Activated CD4-positive, alpha-beta memory T cell treated with anti-CD3 and anti-CD28 coated beads, Interleukin-2, amount 10 ng/mL, durations not matched to agents 7 days and 5 days (primary cell): ENCODE measurements at regions not wholly inside any gene's neighbourhood (a gene's known extent, or its start where the extent isn't known, plus 50 kb on each side); places are given as distances from the start of the nearest gene placed in this dataset.

Experiments
- CTCF ChIA-PET: fragments of 350-600 bp; sonication (Branson Sonifier 250); formaldehyde crosslinking; loops from one replicate; lab custom pipeline; 2021; ENCODE audit warnings: antibody characterized with exemption, inconsistent platforms; lab: Charles Lee
- POLR2A ChIA-PET: fragments of 350-600 bp; sonication (Branson Sonifier 250); formaldehyde crosslinking; loops from one replicate; lab custom pipeline; 2021; ENCODE audit warnings: antibody characterized with exemption; lab: Charles Lee
- DNase-seq: peaks from one replicate; pipeline ENCODE4 v3.0.0-alpha.2; 2020
- H3K27ac Mint-ChIP-seq: one replicate; pipeline ENCODE4 v1.8.0; 2021; ENCODE audit warnings: mild to moderate bottlenecking, mixed read lengths
- H3K27me3 Mint-ChIP-seq: one replicate; pipeline ENCODE4 v1.8.0; 2021; ENCODE audit warnings: mixed read lengths
- H3K36me3 Mint-ChIP-seq: one replicate; pipeline ENCODE4 v1.8.0; 2021; ENCODE audit warnings: low read depth, mixed read lengths
- H3K4me1 Mint-ChIP-seq: one replicate; pipeline ENCODE4 v1.8.0; 2021; ENCODE audit warnings: mixed read lengths
- H3K4me3 Mint-ChIP-seq: one replicate; pipeline ENCODE4 v1.8.0; 2021; ENCODE audit warnings: mild to moderate bottlenecking, mixed read lengths
- H3K9me3 Mint-ChIP-seq: one replicate; pipeline ENCODE4 v1.8.0; 2021; ENCODE audit warnings: mixed read lengths

- no peaks in the 10 kb centered on the region for H3K9me3 Mint-ChIP-seq
- no peak overlapping the region for H3K4me3 Mint-ChIP-seq
- no peaks in the 10 kb centered on the region for H3K27me3 Mint-ChIP-seq
- H3K36me3 Mint-ChIP-seq: no peaks in the 10 kb centered on the region
- H3K4me1 Mint-ChIP-seq: no peaks in the 10 kb centered on the region
- no peak overlapping the region for H3K27ac Mint-ChIP-seq
- DNase-seq: no peak
- CTCF ChIA-PET: no interaction called here
- POLR2A ChIA-PET: no interaction called here
Observed at GRCh38 chr3:64861684-64862083, 173.9 kb upstream of the ADAMTS9 start.

GRCh38 chr3:64860536-64860870, 172.7 kb upstream of the ADAMTS9 start:
- H3K4me1 Mint-ChIP-seq: no peaks in the 10 kb centered on the region
- no peaks in the 10 kb centered on the region for H3K36me3 Mint-ChIP-seq
- POLR2A ChIA-PET: no interaction called here
- H3K9me3 Mint-ChIP-seq: no peaks in the 10 kb centered on the region
- H3K4me3 Mint-ChIP-seq: no peak overlapping the region
- CTCF ChIA-PET: no interaction called here
- H3K27me3 Mint-ChIP-seq: no peaks in the 10 kb centered on the region
- no peak overlapping the region for H3K27ac Mint-ChIP-seq
- DNase-seq: no peak

- ChIA-PET POLR2A (no interaction called here), CTCF (no interaction called here)
- H3K27ac Mint-ChIP-seq: no peak overlapping the region
- H3K9me3 Mint-ChIP-seq: no peaks in the 10 kb centered on the region
- H3K36me3 Mint-ChIP-seq: no peaks in the 10 kb centered on the region
- no peaks in the 10 kb centered on the region for H3K27me3 Mint-ChIP-seq
- no peak overlapping the region for H3K4me3 Mint-ChIP-seq
- H3K4me1 Mint-ChIP-seq: no peaks in the 10 kb centered on the region
- no peak for DNase-seq
Observed at GRCh38 chr3:64859625-64860535, 172.1 kb upstream of the ADAMTS9 start.

GRCh38 chr3:64856977-64857516, 169.2 kb upstream of the ADAMTS9 start:
- CTCF ChIA-PET: no interaction called here
- POLR2A ChIA-PET: no interaction called here
- Mint-ChIP-seq H3K4me1 (no peaks in the 10 kb centered on the region), H3K36me3 (no peaks in the 10 kb centered on the region), H3K27me3 (no peaks in the 10 kb centered on the region), H3K9me3 (no peaks in the 10 kb centered on the region), H3K27ac (no peak overlapping the region), H3K4me3 (no peak overlapping the region)
- DNase-seq: no peak

GRCh38 chr3:64856106-64856505, 168.3 kb upstream of the ADAMTS9 start:
- H3K9me3 Mint-ChIP-seq: no peaks in the 10 kb centered on the region
- H3K4me3 Mint-ChIP-seq: no peak overlapping the region
- no peak for DNase-seq
- no peak overlapping the region for H3K27ac Mint-ChIP-seq
- ChIA-PET CTCF (no interaction called here), POLR2A (no interaction called here)
- H3K27me3 Mint-ChIP-seq: no peaks in the 10 kb centered on the region
- no peaks in the 10 kb centered on the region for H3K36me3 Mint-ChIP-seq
- no peaks in the 10 kb centered on the region for H3K4me1 Mint-ChIP-seq

- Mint-ChIP-seq H3K27ac (no peak overlapping the region), H3K27me3 (no peaks in the 10 kb centered on the region), H3K36me3 (no peaks in the 10 kb centered on the region), H3K9me3 (peaks cover 2% of the 10 kb centered on the region), H3K4me1 (no peaks in the 10 kb centered on the region), H3K4me3 (no peak overlapping the region)
- CTCF ChIA-PET: no interaction called here
- POLR2A ChIA-PET: no interaction called here
- no peak for DNase-seq
Observed at GRCh38 chr3:64853456-64853855, 165.7 kb upstream of the ADAMTS9 start.

GRCh38 chr3:64852738-64853137, 164.9 kb upstream of the ADAMTS9 start:
- H3K27me3 Mint-ChIP-seq: no peaks in the 10 kb centered on the region
- H3K27ac Mint-ChIP-seq: no peak overlapping the region
- peaks cover 2% of the 10 kb centered on the region for H3K9me3 Mint-ChIP-seq
- no peak for DNase-seq
- CTCF ChIA-PET: no interaction called here
- H3K4me1 Mint-ChIP-seq: no peaks in the 10 kb centered on the region
- no peak overlapping the region for H3K4me3 Mint-ChIP-seq
- POLR2A ChIA-PET: no interaction called here
- no peaks in the 10 kb centered on the region for H3K36me3 Mint-ChIP-seq

- CTCF ChIA-PET: no interaction called here
Observed at GRCh38 chr3:64848822-64849221, 161.0 kb upstream of the ADAMTS9 start.

GRCh38 chr3:64848127-64848800, 160.5 kb upstream of the ADAMTS9 start:
- POLR2A ChIA-PET: no interaction called here
- Mint-ChIP-seq H3K36me3 (no peaks in the 10 kb centered on the region), H3K9me3 (peaks cover 2% of the 10 kb centered on the region)

More at GRCh38 chr3:64848822-64849221, 161.0 kb upstream of the ADAMTS9 start:
- no peak for DNase-seq
- Mint-ChIP-seq H3K4me1 (no peaks in the 10 kb centered on the region), H3K27ac (no peak overlapping the region), H3K9me3 (peaks cover 2% of the 10 kb centered on the region), H3K36me3 (no peaks in the 10 kb centered on the region), H3K4me3 (no peak overlapping the region), H3K27me3 (no peaks in the 10 kb centered on the region)
- POLR2A ChIA-PET: no interaction called here

GRCh38 chr3:64844558-64844957, 156.8 kb upstream of the ADAMTS9 start:
- Mint-ChIP-seq H3K4me3 (no peak overlapping the region), H3K4me1 (no peaks in the 10 kb centered on the region), H3K27me3 (no peaks in the 10 kb centered on the region), H3K9me3 (peaks cover 2% of the 10 kb centered on the region), H3K27ac (no peak overlapping the region), H3K36me3 (no peaks in the 10 kb centered on the region)
- no peak for DNase-seq
- CTCF ChIA-PET: no interaction called here
- POLR2A ChIA-PET: no interaction called here

More at GRCh38 chr3:64848127-64848800, 160.5 kb upstream of the ADAMTS9 start:
- no peak for DNase-seq
- Mint-ChIP-seq H3K4me3 (no peak overlapping the region), H3K27ac (no peak overlapping the region), H3K4me1 (no peaks in the 10 kb centered on the region), H3K27me3 (no peaks in the 10 kb centered on the region)
- CTCF ChIA-PET: no interaction called here

- CTCF ChIA-PET: no interaction called here
- no peaks in the 10 kb centered on the region for H3K4me1 Mint-ChIP-seq
- H3K9me3 Mint-ChIP-seq: peaks cover 2% of the 10 kb centered on the region
- DNase-seq: no peak
- no peaks in the 10 kb centered on the region for H3K27me3 Mint-ChIP-seq
- no peak overlapping the region for H3K4me3 Mint-ChIP-seq
- no peak overlapping the region for H3K27ac Mint-ChIP-seq
- H3K36me3 Mint-ChIP-seq: no peaks in the 10 kb centered on the region
- POLR2A ChIA-PET: no interaction called here
Observed at GRCh38 chr3:64837986-64838735, 150.4 kb upstream of the ADAMTS9 start.

- Mint-ChIP-seq H3K9me3 (peaks cover 2% of the 10 kb centered on the region), H3K36me3 (no peaks in the 10 kb centered on the region), H3K27ac (no peak overlapping the region), H3K27me3 (no peaks in the 10 kb centered on the region), H3K4me3 (no peak overlapping the region), H3K4me1 (no peaks in the 10 kb centered on the region)
- ChIA-PET POLR2A (no interaction called here), CTCF (no interaction called here)
- DNase-seq: no peak
Observed at GRCh38 chr3:64837126-64837738, 149.4 kb upstream of the ADAMTS9 start.

GRCh38 chr3:64836097-64836496, 148.3 kb upstream of the ADAMTS9 start:
- CTCF ChIA-PET: no interaction called here
- POLR2A ChIA-PET: no interaction called here
- Mint-ChIP-seq H3K9me3 (peaks cover 2% of the 10 kb centered on the region), H3K27me3 (no peaks in the 10 kb centered on the region), H3K36me3 (no peaks in the 10 kb centered on the region), H3K4me3 (no peak overlapping the region), H3K27ac (no peak overlapping the region), H3K4me1 (no peaks in the 10 kb centered on the region)
- DNase-seq: no peak
